ENCODE measurements at regions not wholly inside any gene's neighbourhood (a gene's known extent, or its start where the extent isn't known, plus 50 kb on each side); places are given as distances from the start of the nearest gene placed in this dataset.
"Not testable (repeated sequence)": the region's sequence is repeated elsewhere in the genome, so short reads cannot be mapped to it uniquely, and the experiment has no call there.

DNA sequence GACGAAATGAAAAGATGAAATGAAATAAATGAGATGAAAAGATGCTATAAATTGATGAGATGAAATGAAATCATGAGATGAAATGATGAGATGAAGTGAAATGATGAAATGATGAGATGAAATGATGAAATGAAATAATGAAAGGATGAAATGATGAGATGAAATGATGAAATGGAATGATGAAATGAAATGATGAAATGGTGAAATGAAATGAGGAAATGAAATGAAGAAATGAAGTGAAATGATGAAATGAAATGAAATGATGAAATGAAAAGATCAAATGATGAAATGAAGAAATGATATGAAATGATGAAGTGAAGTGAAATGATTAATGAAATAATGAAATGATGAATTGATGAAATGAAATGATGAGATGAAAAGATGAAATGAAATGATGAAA is 138.5 kb upstream of the ERV3-1 start:
- TF ChIP-seq, protein P1, sequence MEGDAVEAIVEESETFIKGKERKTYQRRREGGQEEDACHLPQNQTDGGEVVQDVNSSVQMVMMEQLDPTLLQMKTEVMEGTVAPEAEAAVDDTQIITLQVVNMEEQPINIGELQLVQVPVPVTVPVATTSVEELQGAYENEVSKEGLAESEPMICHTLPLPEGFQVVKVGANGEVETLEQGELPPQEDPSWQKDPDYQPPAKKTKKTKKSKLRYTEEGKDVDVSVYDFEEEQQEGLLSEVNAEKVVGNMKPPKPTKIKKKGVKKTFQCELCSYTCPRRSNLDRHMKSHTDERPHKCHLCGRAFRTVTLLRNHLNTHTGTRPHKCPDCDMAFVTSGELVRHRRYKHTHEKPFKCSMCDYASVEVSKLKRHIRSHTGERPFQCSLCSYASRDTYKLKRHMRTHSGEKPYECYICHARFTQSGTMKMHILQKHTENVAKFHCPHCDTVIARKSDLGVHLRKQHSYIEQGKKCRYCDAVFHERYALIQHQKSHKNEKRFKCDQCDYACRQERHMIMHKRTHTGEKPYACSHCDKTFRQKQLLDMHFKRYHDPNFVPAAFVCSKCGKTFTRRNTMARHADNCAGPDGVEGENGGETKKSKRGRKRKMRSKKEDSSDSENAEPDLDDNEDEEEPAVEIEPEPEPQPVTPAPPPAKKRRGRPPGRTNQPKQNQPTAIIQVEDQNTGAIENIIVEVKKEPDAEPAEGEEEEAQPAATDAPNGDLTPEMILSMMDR (IDR thresholded peaks at IDR 0.05): not testable (repeated sequence)
- not testable (repeated sequence) for TF ChIP-seq ZFX (IDR thresholded peaks at IDR 0.05; ENCODE audit: borderline replicate concordance)
